GM23338 (cell line): ENCODE measurements at regions not wholly inside any gene's neighbourhood (a gene's known extent, or its start where the extent isn't known, plus 50 kb on each side); places are given as distances from the start of the nearest gene placed in this dataset.

ENCODE experiments used
- ATAC-seq: fragments of 200-7000 bp; cut with Tn5 transposase; 3 replicates; pipeline ENCODE4 v1.9.1; 2020
- DNase-seq: peaks from one replicate; pipeline ENCODE4 v3.0.0-alpha.2; 2015; ENCODE audit warnings: low spot score
- H2AFZ ChIP-seq: fragments of 200-600 bp; sonication (generic); 2 replicates; pipeline ENCODE4 v1.8.0; 2016; ENCODE audit warnings: antibody characterized with exemption, mild to moderate bottlenecking, moderate library complexity
- H3F3A ChIP-seq: fragments of 200-600 bp; sonication (generic); replicated peaks from 2 replicates; pipeline ENCODE4 v1.8.0; 2017; ENCODE audit warnings: antibody characterized with exemption, mixed run types, low read depth
- H3K27ac ChIP-seq: fragments of 200-600 bp; sonication (generic); 2 replicates; pipeline ENCODE4 v1.6.1; 2016; ENCODE audit warnings: low read depth
- H3K27me3 ChIP-seq: fragments of 200-600 bp; sonication (generic); 2 replicates; pipeline ENCODE4 v1.8.0; 2016; ENCODE audit warnings: mild to moderate bottlenecking, mixed run types, moderate library complexity; ENCODE audit not compliant: insufficient read depth
- H3K36me3 ChIP-seq: fragments of 200-600 bp; sonication (generic); 2 replicates; pipeline ENCODE4 v1.8.0; 2016; ENCODE audit warnings: mild to moderate bottlenecking; ENCODE audit not compliant: insufficient read depth
- H3K4me1 ChIP-seq: fragments of 200-600 bp; sonication (generic); 2 replicates; pipeline ENCODE4 v1.8.0; 2016; ENCODE audit warnings: mild to moderate bottlenecking, moderate library complexity; ENCODE audit not compliant: insufficient read depth
- H3K4me2 ChIP-seq: fragments of 200-600 bp; sonication (generic); 2 replicates; pipeline ENCODE4 v1.7.1; 2017; ENCODE audit warnings: mixed run types
- H3K4me3 ChIP-seq: fragments of 200-600 bp; sonication (generic); 2 replicates; pipeline ENCODE4 v1.6.1; 2016; ENCODE audit warnings: mixed run types
- H3K79me2 ChIP-seq: fragments of 200-600 bp; sonication (generic); replicated peaks from 2 replicates; pipeline ENCODE4 v1.8.0; 2017; ENCODE audit warnings: mild to moderate bottlenecking; ENCODE audit not compliant: insufficient read depth
- H3K9me2 ChIP-seq: fragments of 200-600 bp; sonication (generic); 2 replicates; pipeline ENCODE4 v1.8.0; 2017; ENCODE audit not compliant: insufficient read depth
- H4K20me1 ChIP-seq: fragments of 200-600 bp; sonication (generic); replicated peaks from 2 replicates; pipeline ENCODE4 v1.8.0; 2017; ENCODE audit warnings: mild to moderate bottlenecking; ENCODE audit not compliant: insufficient read depth
- H3K27ac Mint-ChIP-seq: 2 replicates; pipeline ENCODE4 v1.8.0; 2020; ENCODE audit warnings: inconsistent platforms, mild to moderate bottlenecking, moderate library complexity, mixed read lengths
- H3K27me3 Mint-ChIP-seq: 3 replicates; pipeline ENCODE4 v1.8.0; 2022; ENCODE audit warnings: low read depth, mild to moderate bottlenecking, moderate library complexity, mixed read lengths, inconsistent platforms; ENCODE audit not compliant: insufficient read depth, poor library complexity
- H3K36me3 Mint-ChIP-seq: 3 replicates; pipeline ENCODE4 v1.8.0; 2021; ENCODE audit warnings: low read depth, mild to moderate bottlenecking, inconsistent platforms, moderate library complexity, mixed read lengths
- H3K4me1 Mint-ChIP-seq: 3 replicates; pipeline ENCODE4 v1.8.0; 2020; ENCODE audit warnings: mild to moderate bottlenecking, inconsistent platforms, mixed read lengths
- H3K4me3 Mint-ChIP-seq: 3 replicates; pipeline ENCODE4 v1.8.0; 2021; ENCODE audit warnings: moderate library complexity, mild to moderate bottlenecking, inconsistent platforms, mixed read lengths
- H3K9me3 Mint-ChIP-seq: 3 replicates; pipeline ENCODE4 v1.8.0; 2020; ENCODE audit warnings: moderate library complexity, mild to moderate bottlenecking, inconsistent platforms, mixed read lengths
- CREB1 ChIP-seq: fragments of 250-450 bp; sonication (Bioruptor Pico); IDR thresholded peaks from 2 replicates; pipeline ENCODE4 v1.5.0; 2020; ENCODE audit warnings: low read depth, mild to moderate bottlenecking, moderate library complexity
- CTCF ChIP-seq, 2 experiments: fragments of 200-600 bp in 1 of 2; sonication (generic) in 1 of 2; conservative IDR thresholded peaks; 2 replicates each; pipeline versions ENCODE4 v1.5.1 to v1.6.1; 2016 to 2017; ENCODE audit warnings: antibody characterized with exemption in 2 of 2, low read depth in 2 of 2, mild to moderate bottlenecking in 2 of 2, moderate library complexity in 1 of 2
- ETS1 ChIP-seq: IDR thresholded peaks from 2 replicates; pipeline ENCODE4 v1.6.1; 2016; ENCODE audit warnings: antibody characterized with exemption
- JUNB ChIP-seq: IDR thresholded peaks from one replicate; pipeline ENCODE4 v1.6.1; 2016; ENCODE audit warnings: antibody characterized with exemption; ENCODE audit not compliant: unreplicated experiment
- NANOG ChIP-seq: IDR thresholded peaks from 2 replicates; pipeline ENCODE4 v1.6.1; 2016; ENCODE audit warnings: antibody characterized with exemption, borderline replicate concordance
- POLR2AphosphoS5 ChIP-seq: IDR thresholded peaks from 2 replicates; pipeline ENCODE4 v1.6.1; 2016; ENCODE audit warnings: antibody characterized with exemption, low read depth
- STAT1 ChIP-seq: IDR thresholded peaks from one replicate; pipeline ENCODE4 v1.6.1; 2016; ENCODE audit warnings: antibody characterized with exemption; ENCODE audit not compliant: unreplicated experiment
- ZNF114 ChIP-seq: fragments of 250-450 bp; sonication (Bioruptor Pico); IDR thresholded peaks from 2 replicates; pipeline ENCODE4 v1.5.0; 2020; ENCODE audit warnings: mild to moderate bottlenecking, moderate library complexity
- ZNF331 ChIP-seq: fragments of 250-450 bp; sonication (Bioruptor Pico); IDR thresholded peaks from 2 replicates; pipeline ENCODE4 v1.5.0; 2020; ENCODE audit warnings: low read depth, mild to moderate bottlenecking, moderate library complexity
- ZNF462 ChIP-seq: fragments of 250-450 bp; sonication (Bioruptor Pico); IDR thresholded peaks from 2 replicates; pipeline ENCODE4 v1.5.0; 2020; ENCODE audit warnings: mild to moderate bottlenecking, moderate library complexity

GRCh38 chr16:19938536-19938935 is 53.9 kb upstream of the GPRC5B start (continued):
- no peak for TF ChIP-seq CTCF (conservative IDR thresholded peaks at IDR 0.05; ENCODE audit: low read depth in 2 of 2)

- Histone ChIP-seq H4K20me1 (no peaks in the 10 kb centered on the region), H3K36me3 (no peaks in the 10 kb centered on the region), H3K79me2 (no peaks in the 10 kb centered on the region), H3K4me1 (no peaks in the 10 kb centered on the region), H2AFZ (0 out of 2 replicates have a peak overlapping the region, but pooled peaks have one; percentile 28), H3K4me2 (no peak overlapping the region), H3K27me3 (no peaks in the 10 kb centered on the region), H3K27ac (no peak overlapping the region), H3K9me2 (0 out of 2 replicates have a peak, but pooled peaks cover under 1% of the 10 kb centered on the region), H3K4me3 (no peak overlapping the region), H3F3A (no peaks in the 10 kb centered on the region)
- H3K4me3 Mint-ChIP-seq, result no peak overlapping the region
- ATAC-seq (no peak), DNase-seq (no peak)
- no peaks in the 10 kb centered on the region for H3K36me3 Mint-ChIP-seq
- no peak overlapping the region for H3K27ac Mint-ChIP-seq
- no peak for TF ChIP-seq CREB1
- no peak for TF ChIP-seq STAT1
- peaks cover 4% of the 10 kb centered on the region; the same call in 2 of the 3 replicates for H3K4me1 Mint-ChIP-seq
- no peaks in the 10 kb centered on the region for H3K9me3 Mint-ChIP-seq
- H3K27me3 Mint-ChIP-seq, result peaks cover 1% of the 10 kb centered on the region
These were observed 51.8 kb upstream of the GPRC5B start for GRCh38 chr16:19936441-19936840.

- H3K4me1 ChIP-seq, result no peaks in the 10 kb centered on the region
- Mint-ChIP-seq H3K9me3 (no peaks in the 10 kb centered on the region), H3K27ac (no peak overlapping the region), H3K4me1 (peaks cover 4% of the 10 kb centered on the region; the same call in 2 of the 3 replicates), H3K27me3 (peaks cover 1% of the 10 kb centered on the region), H3K4me3 (no peak overlapping the region), H3K36me3 (no peaks in the 10 kb centered on the region)
- ATAC-seq, result no peak
- no peaks in the 10 kb centered on the region for H3K9me2 ChIP-seq
- H3K79me2 ChIP-seq, result no peaks in the 10 kb centered on the region
- H3K27me3 ChIP-seq, result no peaks in the 10 kb centered on the region
- H3F3A ChIP-seq, result no peaks in the 10 kb centered on the region
- no peaks in the 10 kb centered on the region for H4K20me1 ChIP-seq
- no peaks in the 10 kb centered on the region for H3K36me3 ChIP-seq
- no peak overlapping the region for H2AFZ ChIP-seq
- no peak overlapping the region for H3K4me3 ChIP-seq
- no peak for DNase-seq
- no peak overlapping the region for H3K27ac ChIP-seq
- H3K4me2 ChIP-seq, result no peak overlapping the region
- TF ChIP-seq JUNB (no peak), STAT1 (no peak), ZNF331 (CRISPR knock-in tag) (no peak), ETS1 (no peak), CTCF (conservative IDR thresholded peaks at IDR 0.05; ENCODE audit: low read depth in 2 of 2) (no peak), NANOG (no peak), ZNF462 (CRISPR knock-in tag) (no peak), ZNF114 (CRISPR knock-in tag) (no peak), POLR2AphosphoS5 (no peak)
These were observed 51.0 kb upstream of the GPRC5B start for GRCh38 chr16:19935694-19936093.
